Spleen (tissue), 7 donors: ENCODE measurements at regions not wholly inside any gene's neighbourhood (a gene's known extent, or its start where the extent isn't known, plus 50 kb on each side); places are given as distances from the start of the nearest gene placed in this dataset.

Experiments
- POLR2A ChIP-seq, 3 donors: fragments of 450-650 bp; IDR thresholded peaks; one replicate each; pipeline ENCODE4 v1.5.1; 2017; ENCODE audit warnings: antibody characterized with exemption in 3 of 3, mild to moderate bottlenecking in 1 of 3
- POLR2AphosphoS5 ChIP-seq, 3 donors: sonication (generic); formaldehyde crosslinking; IDR thresholded peaks; one replicate each; pipeline ENCODE4 v1.5.1; 2017; ENCODE audit warnings: antibody characterized with exemption in 3 of 3
- TF ChIP-seq, protein P1 (sequence below), 11 experiments: fragments of 200-600 bp in 7 of 11; fragments of 450-650 bp in 4 of 11; sonication (generic) in 4 of 11; IDR thresholded peaks in 8 of 11; conservative IDR thresholded peaks in 3 of 11; 1 replicate in 7 of 11; 2 replicates in 4 of 11; pipeline versions ENCODE4 v1.4.0 to v1.8.0; 2016 to 2021; ENCODE audit warnings: antibody characterized with exemption in 11 of 11, inconsistent platforms in 4 of 11, mild to moderate bottlenecking in 1 of 11
- donor health status: DM: no; HTN: no; CAD: no; lungs with moderate emphysema.
- donor health status: DM: no; HTN: no; CAD: no.
- donor health status: DM: no; HTN: no; CAD: no.

DNA sequence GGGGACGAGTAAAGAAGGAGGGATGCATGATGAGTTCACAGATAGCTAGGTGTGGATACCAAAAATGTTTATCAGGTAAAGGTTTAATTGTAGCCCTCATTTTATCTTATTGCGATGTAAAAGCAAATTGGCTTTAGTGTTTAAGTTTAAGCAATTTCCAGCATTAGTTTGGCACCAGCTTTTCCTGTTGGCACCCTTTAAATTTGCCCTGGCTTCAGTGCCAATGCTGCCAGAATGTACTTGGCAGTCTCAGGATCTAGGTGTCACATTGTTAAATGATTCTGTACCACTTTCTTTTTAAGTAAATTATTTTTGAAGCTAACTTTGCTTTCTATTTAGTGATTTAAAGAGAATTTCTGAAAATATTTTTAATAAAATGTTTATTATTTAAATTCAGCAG lies 681.8 kb downstream of the PCDH18 start:
- TF ChIP-seq, protein P1, sequence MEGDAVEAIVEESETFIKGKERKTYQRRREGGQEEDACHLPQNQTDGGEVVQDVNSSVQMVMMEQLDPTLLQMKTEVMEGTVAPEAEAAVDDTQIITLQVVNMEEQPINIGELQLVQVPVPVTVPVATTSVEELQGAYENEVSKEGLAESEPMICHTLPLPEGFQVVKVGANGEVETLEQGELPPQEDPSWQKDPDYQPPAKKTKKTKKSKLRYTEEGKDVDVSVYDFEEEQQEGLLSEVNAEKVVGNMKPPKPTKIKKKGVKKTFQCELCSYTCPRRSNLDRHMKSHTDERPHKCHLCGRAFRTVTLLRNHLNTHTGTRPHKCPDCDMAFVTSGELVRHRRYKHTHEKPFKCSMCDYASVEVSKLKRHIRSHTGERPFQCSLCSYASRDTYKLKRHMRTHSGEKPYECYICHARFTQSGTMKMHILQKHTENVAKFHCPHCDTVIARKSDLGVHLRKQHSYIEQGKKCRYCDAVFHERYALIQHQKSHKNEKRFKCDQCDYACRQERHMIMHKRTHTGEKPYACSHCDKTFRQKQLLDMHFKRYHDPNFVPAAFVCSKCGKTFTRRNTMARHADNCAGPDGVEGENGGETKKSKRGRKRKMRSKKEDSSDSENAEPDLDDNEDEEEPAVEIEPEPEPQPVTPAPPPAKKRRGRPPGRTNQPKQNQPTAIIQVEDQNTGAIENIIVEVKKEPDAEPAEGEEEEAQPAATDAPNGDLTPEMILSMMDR (IDR thresholded peaks at IDR 0.05 in 8 of 11, conservative IDR thresholded peaks at IDR 0.05 in 3 of 11) = no peak
- no peak for TF ChIP-seq POLR2A (IDR thresholded peaks at IDR 0.05)
- no peak for TF ChIP-seq POLR2AphosphoS5 (IDR thresholded peaks at IDR 0.05)
